Osteoblast (primary cell): ENCODE measurements at regions not wholly inside any gene's neighbourhood (a gene's known extent, or its start where the extent isn't known, plus 50 kb on each side); places are given as distances from the start of the nearest gene placed in this dataset.
A peak's percentile ranks its signal among the peaks of the same experiment; 100 is the strongest.

Experiments
- DNase-seq: peaks from one replicate; pipeline ENCODE4 v3.0.0; 2011; ENCODE audit warnings: low spot score, mixed read lengths; ENCODE audit not compliant: insufficient read length; ENCODE audit errors: missing footprints
- H2AFZ ChIP-seq: 2 replicates; pipeline ENCODE4 v1.6.0; 2011; ENCODE audit warnings: mild to moderate bottlenecking, low read length
- H3K27ac ChIP-seq: 2 replicates; pipeline ENCODE4 v1.5.1; 2011; ENCODE audit warnings: mild to moderate bottlenecking, low read depth, low read length, moderate library complexity
- H3K27me3 ChIP-seq: 2 replicates; pipeline ENCODE4 v1.6.0; 2012; ENCODE audit warnings: mild to moderate bottlenecking, control low read depth, inconsistent platforms, low read length, moderate library complexity; ENCODE audit not compliant: insufficient read depth
- H3K36me3 ChIP-seq: 2 replicates; pipeline ENCODE4 v1.5.1; 2011; ENCODE audit warnings: mild to moderate bottlenecking, low read length, control low read depth, moderate library complexity; ENCODE audit not compliant: insufficient read depth
- H3K4me1 ChIP-seq: 2 replicates; pipeline ENCODE4 v1.5.1; 2011; ENCODE audit warnings: mild to moderate bottlenecking, low read length, control low read depth, moderate library complexity; ENCODE audit not compliant: insufficient read depth
- H3K4me2 ChIP-seq: 2 replicates; pipeline ENCODE4 v1.6.0; 2011; ENCODE audit warnings: mild to moderate bottlenecking, low read length; ENCODE audit not compliant: insufficient read depth
- H3K4me3 ChIP-seq: fragments of 200-600 bp; sonication (generic); 3 replicates; pipeline ENCODE4 v1.5.1; 2012; ENCODE audit warnings: mild to moderate bottlenecking, low read length, inconsistent platforms; ENCODE audit not compliant: insufficient read depth
- H3K79me2 ChIP-seq: 2 replicates; pipeline ENCODE4 v1.6.0; 2012; ENCODE audit warnings: mild to moderate bottlenecking, low read length, control low read depth, inconsistent platforms; ENCODE audit not compliant: insufficient read depth
- H3K9me3 ChIP-seq: 2 replicates; pipeline ENCODE4 v1.5.1; 2011; ENCODE audit warnings: low read depth, low read length, control low read depth
- H4K20me1 ChIP-seq: 2 replicates; pipeline ENCODE4 v1.6.0; 2012; ENCODE audit warnings: mild to moderate bottlenecking, low read length, control low read depth; ENCODE audit not compliant: insufficient read depth
- TF ChIP-seq, protein P1 (sequence below): IDR thresholded peaks from 2 replicates; pipeline ENCODE4 v1.5.1; 2011; ENCODE audit warnings: mild to moderate bottlenecking, low read depth, low read length, moderate library complexity; ENCODE audit errors: extremely low read depth

DNA sequence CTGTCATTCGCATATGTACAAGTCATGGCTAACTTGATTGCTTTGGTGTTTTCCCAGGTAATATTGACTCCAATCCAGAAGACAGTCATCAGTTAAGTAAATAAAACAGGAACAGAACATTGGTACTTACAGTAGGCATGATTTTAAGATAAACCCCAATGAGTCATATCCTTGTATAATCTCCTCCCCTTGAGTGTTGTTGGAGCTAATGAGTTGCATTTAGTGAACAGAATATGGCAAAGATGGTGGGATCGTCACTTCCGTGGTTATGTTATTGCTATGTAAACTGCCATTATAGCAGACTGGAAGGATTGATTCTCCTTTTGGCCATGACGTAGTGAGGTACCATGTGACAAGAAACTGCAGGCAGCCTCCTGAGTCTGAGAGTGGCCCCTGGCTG lies 102.2 kb downstream of the TMX1 start:
- no peak overlapping the region for H2AFZ ChIP-seq
- no peak for DNase-seq
- no peak overlapping the region for H3K4me2 ChIP-seq

DNA sequence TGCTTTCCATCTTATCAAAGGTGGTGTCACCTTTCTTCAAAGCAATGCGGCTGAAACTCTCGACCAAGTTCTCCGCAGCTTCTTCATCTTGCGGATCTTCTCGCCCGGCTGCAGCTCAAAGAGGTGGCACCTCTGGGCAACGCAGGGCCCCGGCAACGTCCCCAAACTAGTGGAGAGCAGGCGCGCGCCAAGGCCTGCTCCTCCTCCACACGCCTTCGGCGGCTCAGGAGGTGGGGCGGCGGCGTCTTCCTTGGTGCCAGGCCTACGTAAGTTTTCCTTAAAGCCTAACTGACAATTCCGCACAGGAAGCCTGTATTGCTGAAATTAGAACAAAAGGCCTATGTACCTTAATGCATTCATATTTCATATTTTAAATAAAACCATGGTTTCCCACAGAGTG lies 112.0 kb downstream of the TMX1 start:
- H3K79me2 ChIP-seq = no peaks in the 10 kb centered on the region
- peaks cover 3% of the 10 kb centered on the region for H3K4me1 ChIP-seq
- no peaks in the 10 kb centered on the region for H4K20me1 ChIP-seq
- H2AFZ ChIP-seq = no peak overlapping the region
- no peak overlapping the region for H3K4me3 ChIP-seq
- TF ChIP-seq, protein P1, sequence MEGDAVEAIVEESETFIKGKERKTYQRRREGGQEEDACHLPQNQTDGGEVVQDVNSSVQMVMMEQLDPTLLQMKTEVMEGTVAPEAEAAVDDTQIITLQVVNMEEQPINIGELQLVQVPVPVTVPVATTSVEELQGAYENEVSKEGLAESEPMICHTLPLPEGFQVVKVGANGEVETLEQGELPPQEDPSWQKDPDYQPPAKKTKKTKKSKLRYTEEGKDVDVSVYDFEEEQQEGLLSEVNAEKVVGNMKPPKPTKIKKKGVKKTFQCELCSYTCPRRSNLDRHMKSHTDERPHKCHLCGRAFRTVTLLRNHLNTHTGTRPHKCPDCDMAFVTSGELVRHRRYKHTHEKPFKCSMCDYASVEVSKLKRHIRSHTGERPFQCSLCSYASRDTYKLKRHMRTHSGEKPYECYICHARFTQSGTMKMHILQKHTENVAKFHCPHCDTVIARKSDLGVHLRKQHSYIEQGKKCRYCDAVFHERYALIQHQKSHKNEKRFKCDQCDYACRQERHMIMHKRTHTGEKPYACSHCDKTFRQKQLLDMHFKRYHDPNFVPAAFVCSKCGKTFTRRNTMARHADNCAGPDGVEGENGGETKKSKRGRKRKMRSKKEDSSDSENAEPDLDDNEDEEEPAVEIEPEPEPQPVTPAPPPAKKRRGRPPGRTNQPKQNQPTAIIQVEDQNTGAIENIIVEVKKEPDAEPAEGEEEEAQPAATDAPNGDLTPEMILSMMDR = no peak
- DNase-seq = no peak
- H3K4me2 ChIP-seq = no peak overlapping the region
- no peak overlapping the region for H3K27ac ChIP-seq
- H3K9me3 ChIP-seq = no peaks in the 10 kb centered on the region
- H3K27me3 ChIP-seq = no peaks in the 10 kb centered on the region
- no peaks in the 10 kb centered on the region for H3K36me3 ChIP-seq

More for the DNA sequence above, 102.2 kb downstream of the TMX1 start:
- TF ChIP-seq, protein P1 = no peak
- Histone ChIP-seq H3K9me3 (no peaks in the 10 kb centered on the region), H3K36me3 (no peaks in the 10 kb centered on the region), H3K27ac (no peak overlapping the region), H3K4me1 (no peaks in the 10 kb centered on the region), H3K27me3 (no peaks in the 10 kb centered on the region), H4K20me1 (no peaks in the 10 kb centered on the region), H3K79me2 (no peaks in the 10 kb centered on the region), H3K4me3 (no peak overlapping the region)

DNA sequence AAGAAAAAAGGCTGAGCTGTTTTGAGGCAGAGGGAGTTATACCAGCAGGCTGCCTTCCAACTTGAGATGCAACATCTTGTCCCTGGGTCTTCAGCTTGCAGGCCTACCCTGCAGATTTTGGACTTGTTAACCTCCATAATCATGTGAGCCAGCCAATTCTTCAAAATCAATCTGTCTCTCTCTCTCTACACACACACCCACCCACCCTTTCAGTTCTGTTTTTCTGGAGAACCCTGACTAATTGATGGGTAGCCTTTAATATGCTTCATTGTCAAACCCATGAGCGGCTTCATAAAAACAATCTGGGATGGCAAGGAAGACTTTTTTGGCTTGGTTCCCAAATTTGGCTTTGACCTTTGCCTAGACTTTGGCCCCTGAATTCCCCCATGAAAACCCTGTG lies 113.9 kb downstream of the TMX1 start:
- TF ChIP-seq, protein P1 = no peak
- H3K9me3 ChIP-seq = no peaks in the 10 kb centered on the region
- no peak for DNase-seq
- no peak overlapping the region for H3K4me3 ChIP-seq
- H3K36me3 ChIP-seq = no peaks in the 10 kb centered on the region
- no peak overlapping the region for H3K27ac ChIP-seq
- H3K4me2 ChIP-seq = no peak overlapping the region
- no peaks in the 10 kb centered on the region for H4K20me1 ChIP-seq
- H2AFZ ChIP-seq = no peak overlapping the region
- no peaks in the 10 kb centered on the region for H3K79me2 ChIP-seq
- H3K4me1 ChIP-seq = peaks cover 3% of the 10 kb centered on the region
- H3K27me3 ChIP-seq = no peaks in the 10 kb centered on the region

DNA sequence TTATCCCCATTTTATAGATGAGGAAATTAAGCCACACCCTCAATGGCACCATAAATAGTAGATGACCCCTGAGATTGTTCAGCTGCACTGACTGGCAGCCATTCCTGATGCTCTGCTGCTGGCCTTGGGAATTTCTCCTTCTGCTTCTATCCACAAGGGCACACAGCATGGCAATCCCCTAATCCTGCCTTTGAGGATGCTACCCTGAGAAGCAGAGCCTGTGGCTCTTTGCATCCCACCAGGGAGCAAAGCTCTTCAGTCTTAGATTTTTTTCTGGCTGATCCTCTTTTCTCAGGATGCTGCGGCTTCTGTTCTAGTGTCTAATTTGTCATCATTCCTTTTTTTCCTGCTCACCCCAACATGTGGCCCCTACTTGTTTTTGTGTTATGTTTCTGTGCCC lies 114.8 kb downstream of the TMX1 start:
- no peaks in the 10 kb centered on the region for H3K79me2 ChIP-seq
- H3K4me1 ChIP-seq = peaks cover 3% of the 10 kb centered on the region
- H4K20me1 ChIP-seq = no peaks in the 10 kb centered on the region
- H3K4me3 ChIP-seq = no peak overlapping the region
- TF ChIP-seq, protein P1 = no peak
- peak overlapping the region; percentile 0 for H2AFZ ChIP-seq
- H3K4me2 ChIP-seq = no peak overlapping the region
- H3K36me3 ChIP-seq = no peaks in the 10 kb centered on the region
- H3K27me3 ChIP-seq = no peaks in the 10 kb centered on the region
- no peak overlapping the region for H3K27ac ChIP-seq
- no peaks in the 10 kb centered on the region for H3K9me3 ChIP-seq
- no peak for DNase-seq
